Astrocyte of the cerebellum (primary cell): ENCODE measurements at regions not wholly inside any gene's neighbourhood (a gene's known extent, or its start where the extent isn't known, plus 50 kb on each side); places are given as distances from the start of the nearest gene placed in this dataset.

Experiments used
- DNase-seq: peaks from one replicate; pipeline ENCODE4 v3.0.0-alpha.2; 2011; ENCODE audit warnings: low read depth
- H3K4me3 ChIP-seq: 2 replicates; pipeline ENCODE4 v1.5.1; 2011; ENCODE audit warnings: mild to moderate bottlenecking, low read depth, low read length, moderate library complexity
- in situ Hi-C: cut with HindIII; loops from 2 replicates; pipeline ENCODE4 v1.10.0; 2017; ENCODE audit warnings: low sequenced_read_pairs
- TF ChIP-seq, protein P1 (sequence below): IDR thresholded peaks from 2 replicates; pipeline ENCODE4 v1.5.1; 2012; ENCODE audit warnings: low read length, low read depth, moderate library complexity, mild to moderate bottlenecking; ENCODE audit errors: missing control alignments

DNA sequence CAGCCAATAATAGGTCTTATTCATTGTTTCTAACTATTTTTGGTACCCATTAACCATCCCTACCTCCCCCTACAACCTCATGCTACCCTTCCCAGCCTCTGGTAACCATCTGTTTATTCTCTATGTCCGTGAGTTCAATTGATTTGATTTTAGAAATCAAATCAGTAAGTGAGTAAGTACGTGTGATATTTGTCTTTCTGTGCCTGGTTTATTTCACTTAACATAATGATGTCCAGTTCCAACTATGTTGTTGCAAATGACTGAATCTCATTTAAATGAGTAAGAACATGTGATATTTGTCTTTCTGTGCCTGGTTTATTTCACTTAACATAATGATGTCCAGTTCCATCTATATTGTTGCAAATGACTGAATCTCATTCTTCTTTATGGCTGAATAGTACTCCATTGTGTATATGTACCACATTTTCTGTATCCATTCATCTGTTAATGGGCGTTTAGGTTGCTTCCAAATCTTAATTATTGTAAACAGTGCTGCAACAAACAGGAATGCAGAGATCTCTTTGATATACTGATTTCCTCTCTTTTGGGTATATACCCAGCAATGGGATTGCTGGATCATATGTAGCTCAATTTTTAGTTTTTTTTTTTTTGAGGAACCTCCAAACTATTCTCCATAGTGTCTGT is 49.7 kb upstream of the BICC1 start:
- TF ChIP-seq, protein P1, sequence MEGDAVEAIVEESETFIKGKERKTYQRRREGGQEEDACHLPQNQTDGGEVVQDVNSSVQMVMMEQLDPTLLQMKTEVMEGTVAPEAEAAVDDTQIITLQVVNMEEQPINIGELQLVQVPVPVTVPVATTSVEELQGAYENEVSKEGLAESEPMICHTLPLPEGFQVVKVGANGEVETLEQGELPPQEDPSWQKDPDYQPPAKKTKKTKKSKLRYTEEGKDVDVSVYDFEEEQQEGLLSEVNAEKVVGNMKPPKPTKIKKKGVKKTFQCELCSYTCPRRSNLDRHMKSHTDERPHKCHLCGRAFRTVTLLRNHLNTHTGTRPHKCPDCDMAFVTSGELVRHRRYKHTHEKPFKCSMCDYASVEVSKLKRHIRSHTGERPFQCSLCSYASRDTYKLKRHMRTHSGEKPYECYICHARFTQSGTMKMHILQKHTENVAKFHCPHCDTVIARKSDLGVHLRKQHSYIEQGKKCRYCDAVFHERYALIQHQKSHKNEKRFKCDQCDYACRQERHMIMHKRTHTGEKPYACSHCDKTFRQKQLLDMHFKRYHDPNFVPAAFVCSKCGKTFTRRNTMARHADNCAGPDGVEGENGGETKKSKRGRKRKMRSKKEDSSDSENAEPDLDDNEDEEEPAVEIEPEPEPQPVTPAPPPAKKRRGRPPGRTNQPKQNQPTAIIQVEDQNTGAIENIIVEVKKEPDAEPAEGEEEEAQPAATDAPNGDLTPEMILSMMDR = no peak
- DNase-seq = no peak
- H3K4me3 ChIP-seq = no peak overlapping the region
- in situ Hi-C loops = no loop called here
